Stomach (tissue), 4 donors: ENCODE measurements at regions not wholly inside any gene's neighbourhood (a gene's known extent, or its start where the extent isn't known, plus 50 kb on each side); places are given as distances from the start of the nearest gene placed in this dataset.

ENCODE experiments used
- EP300 ChIP-seq: sonication (generic); formaldehyde crosslinking; IDR thresholded peaks from one replicate; pipeline ENCODE4 v1.6.1; 2017; ENCODE audit warnings: antibody characterized with exemption
- POLR2A ChIP-seq, 4 donors: fragments of 450-650 bp; IDR thresholded peaks; one replicate each; pipeline ENCODE4 v1.6.1; 2016; ENCODE audit warnings: antibody characterized with exemption in 4 of 4, control low read depth in 2 of 4, mild to moderate bottlenecking in 1 of 4, moderate library complexity in 1 of 4
- POLR2AphosphoS5 ChIP-seq, 3 donors: sonication (generic); formaldehyde crosslinking; IDR thresholded peaks; one replicate each; pipeline ENCODE4 v1.6.1; 2016; ENCODE audit warnings: antibody characterized with exemption in 3 of 3
- TF ChIP-seq, protein P1 (sequence below), 7 experiments: fragments of 450-650 bp in 4 of 7; fragments of 200-600 bp in 3 of 7; sonication (generic) in 3 of 7; IDR thresholded peaks; one replicate each; pipeline ENCODE4 v1.5.1; 2016 to 2019; ENCODE audit warnings: antibody characterized with exemption in 7 of 7, control low read depth in 2 of 7, mild to moderate bottlenecking in 1 of 7

DNA sequence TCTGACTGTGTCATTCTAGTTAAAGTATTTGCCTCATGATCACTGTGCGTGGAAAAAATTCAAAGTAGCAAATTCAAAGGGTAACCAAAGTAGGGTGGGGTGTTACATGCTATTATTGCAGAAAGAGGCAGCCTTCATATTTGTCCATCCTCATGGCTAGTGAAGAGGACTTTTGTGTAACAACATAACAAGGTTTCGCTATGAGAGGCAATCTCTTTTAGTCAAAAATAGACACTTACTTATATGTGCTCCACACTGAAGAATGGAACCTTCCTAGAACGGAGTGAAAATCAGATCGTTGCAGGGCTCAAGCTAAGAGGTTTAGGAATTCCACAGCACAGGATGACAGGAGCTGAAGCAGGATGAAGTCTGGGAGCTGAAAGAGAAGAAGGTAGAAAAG is 345.1 kb upstream of the CBLB start:
- no peak for TF ChIP-seq EP300
- TF ChIP-seq, protein P1, sequence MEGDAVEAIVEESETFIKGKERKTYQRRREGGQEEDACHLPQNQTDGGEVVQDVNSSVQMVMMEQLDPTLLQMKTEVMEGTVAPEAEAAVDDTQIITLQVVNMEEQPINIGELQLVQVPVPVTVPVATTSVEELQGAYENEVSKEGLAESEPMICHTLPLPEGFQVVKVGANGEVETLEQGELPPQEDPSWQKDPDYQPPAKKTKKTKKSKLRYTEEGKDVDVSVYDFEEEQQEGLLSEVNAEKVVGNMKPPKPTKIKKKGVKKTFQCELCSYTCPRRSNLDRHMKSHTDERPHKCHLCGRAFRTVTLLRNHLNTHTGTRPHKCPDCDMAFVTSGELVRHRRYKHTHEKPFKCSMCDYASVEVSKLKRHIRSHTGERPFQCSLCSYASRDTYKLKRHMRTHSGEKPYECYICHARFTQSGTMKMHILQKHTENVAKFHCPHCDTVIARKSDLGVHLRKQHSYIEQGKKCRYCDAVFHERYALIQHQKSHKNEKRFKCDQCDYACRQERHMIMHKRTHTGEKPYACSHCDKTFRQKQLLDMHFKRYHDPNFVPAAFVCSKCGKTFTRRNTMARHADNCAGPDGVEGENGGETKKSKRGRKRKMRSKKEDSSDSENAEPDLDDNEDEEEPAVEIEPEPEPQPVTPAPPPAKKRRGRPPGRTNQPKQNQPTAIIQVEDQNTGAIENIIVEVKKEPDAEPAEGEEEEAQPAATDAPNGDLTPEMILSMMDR (IDR thresholded peaks at IDR 0.05), result no peak
- no peak for TF ChIP-seq POLR2A (IDR thresholded peaks at IDR 0.05)
- no peak for TF ChIP-seq POLR2AphosphoS5 (IDR thresholded peaks at IDR 0.05)
